Activated naive CD8-positive, alpha-beta T cell treated with anti-CD3 and anti-CD28 coated beads for 36 hours (primary cell): ENCODE measurements at regions not wholly inside any gene's neighbourhood (a gene's known extent, or its start where the extent isn't known, plus 50 kb on each side); places are given as distances from the start of the nearest gene placed in this dataset.

ENCODE experiments used
- DNase-seq: peaks from one replicate; pipeline ENCODE4 v3.0.0; 2021
- H3K27ac Mint-ChIP-seq: one replicate; pipeline ENCODE4 v1.8.0; 2022; ENCODE audit warnings: mild to moderate bottlenecking, moderate library complexity, mixed read lengths
- H3K27me3 Mint-ChIP-seq: one replicate; pipeline ENCODE4 v1.8.0; 2022; ENCODE audit warnings: mild to moderate bottlenecking, mixed read lengths
- H3K36me3 Mint-ChIP-seq: one replicate; pipeline ENCODE4 v1.8.0; 2021; ENCODE audit warnings: mild to moderate bottlenecking, mixed read lengths
- H3K4me1 Mint-ChIP-seq: one replicate; pipeline ENCODE4 v1.8.0; 2021; ENCODE audit warnings: mixed read lengths
- H3K4me3 Mint-ChIP-seq: one replicate; pipeline ENCODE4 v1.8.0; 2022; ENCODE audit warnings: mild to moderate bottlenecking, moderate library complexity, mixed read lengths
- H3K9me3 Mint-ChIP-seq: one replicate; pipeline ENCODE4 v1.8.0; 2022; ENCODE audit warnings: mixed read lengths

- Mint-ChIP-seq H3K27me3 (no peaks in the 10 kb centered on the region), H3K4me1 (no peaks in the 10 kb centered on the region), H3K36me3 (no peaks in the 10 kb centered on the region), H3K9me3 (no peaks in the 10 kb centered on the region), H3K27ac (no peak overlapping the region), H3K4me3 (no peak overlapping the region)
- no peak for DNase-seq
Observed at GRCh38 chr7:20839196-20839735, 52.6 kb upstream of the SP8 start.

GRCh38 chr7:20839987-20840386 is 53.3 kb upstream of the SP8 start:
- H3K9me3 Mint-ChIP-seq = no peaks in the 10 kb centered on the region
- no peak overlapping the region for H3K27ac Mint-ChIP-seq
- no peak overlapping the region for H3K4me3 Mint-ChIP-seq
- no peak for DNase-seq
- no peaks in the 10 kb centered on the region for H3K4me1 Mint-ChIP-seq
- no peaks in the 10 kb centered on the region for H3K36me3 Mint-ChIP-seq
- no peaks in the 10 kb centered on the region for H3K27me3 Mint-ChIP-seq

- Mint-ChIP-seq H3K27ac (no peak overlapping the region), H3K4me3 (no peak overlapping the region), H3K27me3 (peaks cover 4% of the 10 kb centered on the region), H3K9me3 (no peaks in the 10 kb centered on the region), H3K4me1 (no peaks in the 10 kb centered on the region), H3K36me3 (no peaks in the 10 kb centered on the region)
- no peak for DNase-seq
Observed at GRCh38 chr7:20846791-20847190, 60.1 kb upstream of the SP8 start.

- Mint-ChIP-seq H3K27me3 (no peaks in the 10 kb centered on the region), H3K4me3 (no peak overlapping the region), H3K4me1 (no peaks in the 10 kb centered on the region), H3K9me3 (no peaks in the 10 kb centered on the region), H3K36me3 (no peaks in the 10 kb centered on the region), H3K27ac (no peak overlapping the region)
- no peak for DNase-seq
Observed at GRCh38 chr7:20858951-20859350, 72.3 kb upstream of the SP8 start.

- H3K36me3 Mint-ChIP-seq = no peaks in the 10 kb centered on the region
- H3K27me3 Mint-ChIP-seq = no peaks in the 10 kb centered on the region
- no peak overlapping the region for H3K4me3 Mint-ChIP-seq
- H3K27ac Mint-ChIP-seq = no peak overlapping the region
- H3K4me1 Mint-ChIP-seq = no peaks in the 10 kb centered on the region
- no peak for DNase-seq
- no peaks in the 10 kb centered on the region for H3K9me3 Mint-ChIP-seq
Observed at GRCh38 chr7:20861468-20861867, 74.8 kb upstream of the SP8 start.

- DNase-seq = no peak
- no peak overlapping the region for H3K27ac Mint-ChIP-seq
- H3K4me1 Mint-ChIP-seq = no peaks in the 10 kb centered on the region
- H3K9me3 Mint-ChIP-seq = no peaks in the 10 kb centered on the region
- no peaks in the 10 kb centered on the region for H3K36me3 Mint-ChIP-seq
- H3K27me3 Mint-ChIP-seq = no peaks in the 10 kb centered on the region
- no peak overlapping the region for H3K4me3 Mint-ChIP-seq
Observed at GRCh38 chr7:20862554-20862953, 75.9 kb upstream of the SP8 start.

- no peak for DNase-seq
- Mint-ChIP-seq H3K27ac (no peak overlapping the region), H3K4me3 (no peak overlapping the region), H3K9me3 (no peaks in the 10 kb centered on the region), H3K27me3 (no peaks in the 10 kb centered on the region), H3K36me3 (no peaks in the 10 kb centered on the region), H3K4me1 (no peaks in the 10 kb centered on the region)
Observed at GRCh38 chr7:20864221-20864620, 77.5 kb upstream of the SP8 start.

GRCh38 chr7:20865684-20866083 is 79.0 kb upstream of the SP8 start:
- H3K4me1 Mint-ChIP-seq = no peaks in the 10 kb centered on the region
- no peak overlapping the region for H3K27ac Mint-ChIP-seq
- no peak for DNase-seq
- H3K9me3 Mint-ChIP-seq = no peaks in the 10 kb centered on the region
- no peaks in the 10 kb centered on the region for H3K27me3 Mint-ChIP-seq
- no peaks in the 10 kb centered on the region for H3K36me3 Mint-ChIP-seq
- no peak overlapping the region for H3K4me3 Mint-ChIP-seq

GRCh38 chr7:20870977-20871376 is 84.3 kb upstream of the SP8 start:
- H3K27ac Mint-ChIP-seq = no peak overlapping the region
- no peak overlapping the region for H3K4me3 Mint-ChIP-seq
- no peaks in the 10 kb centered on the region for H3K27me3 Mint-ChIP-seq
- no peaks in the 10 kb centered on the region for H3K9me3 Mint-ChIP-seq
- no peak for DNase-seq
- H3K36me3 Mint-ChIP-seq = no peaks in the 10 kb centered on the region
- H3K4me1 Mint-ChIP-seq = no peaks in the 10 kb centered on the region

- Mint-ChIP-seq H3K4me1 (no peaks in the 10 kb centered on the region), H3K9me3 (peaks cover 6% of the 10 kb centered on the region), H3K36me3 (no peaks in the 10 kb centered on the region), H3K27ac (no peak overlapping the region), H3K27me3 (peaks cover 4% of the 10 kb centered on the region), H3K4me3 (no peak overlapping the region)
- DNase-seq = no peak
Observed at GRCh38 chr7:20892776-20893175, 106.1 kb upstream of the SP8 start.

GRCh38 chr7:20894806-20895205 is 108.1 kb upstream of the SP8 start:
- Mint-ChIP-seq H3K27ac (no peak overlapping the region), H3K27me3 (peaks cover 4% of the 10 kb centered on the region), H3K36me3 (no peaks in the 10 kb centered on the region), H3K4me1 (no peaks in the 10 kb centered on the region), H3K4me3 (no peak overlapping the region), H3K9me3 (no peaks in the 10 kb centered on the region)
- DNase-seq = no peak

- H3K27ac Mint-ChIP-seq = no peak overlapping the region
- no peaks in the 10 kb centered on the region for H3K9me3 Mint-ChIP-seq
- no peaks in the 10 kb centered on the region for H3K4me1 Mint-ChIP-seq
- no peaks in the 10 kb centered on the region for H3K36me3 Mint-ChIP-seq
- no peak for DNase-seq
- H3K4me3 Mint-ChIP-seq = no peak overlapping the region
- peaks cover 4% of the 10 kb centered on the region for H3K27me3 Mint-ChIP-seq
Observed at GRCh38 chr7:20895563-20895962, 108.9 kb upstream of the SP8 start.

- no peak overlapping the region for H3K27ac Mint-ChIP-seq
- no peaks in the 10 kb centered on the region for H3K36me3 Mint-ChIP-seq
- H3K9me3 Mint-ChIP-seq = peaks cover 5% of the 10 kb centered on the region
Observed at GRCh38 chr7:20896996-20897395, 110.3 kb upstream of the SP8 start.

GRCh38 chr7:20906801-20907453 is 120.2 kb upstream of the SP8 start:
- H3K9me3 Mint-ChIP-seq = no peaks in the 10 kb centered on the region
- no peak for DNase-seq
- H3K36me3 Mint-ChIP-seq = no peaks in the 10 kb centered on the region
- no peaks in the 10 kb centered on the region for H3K4me1 Mint-ChIP-seq
- no peak overlapping the region for H3K27ac Mint-ChIP-seq
- no peaks in the 10 kb centered on the region for H3K27me3 Mint-ChIP-seq
- H3K4me3 Mint-ChIP-seq = no peak overlapping the region

More at GRCh38 chr7:20896996-20897395, 110.3 kb upstream of the SP8 start:
- no peaks in the 10 kb centered on the region for H3K4me1 Mint-ChIP-seq
- DNase-seq = no peak
- no peak overlapping the region for H3K4me3 Mint-ChIP-seq
- H3K27me3 Mint-ChIP-seq = peaks cover 4% of the 10 kb centered on the region

GRCh38 chr7:20911081-20911480 is 124.4 kb upstream of the SP8 start:
- Mint-ChIP-seq H3K36me3 (no peaks in the 10 kb centered on the region), H3K9me3 (no peaks in the 10 kb centered on the region), H3K4me1 (no peaks in the 10 kb centered on the region), H3K27ac (no peak overlapping the region), H3K27me3 (no peaks in the 10 kb centered on the region), H3K4me3 (no peak overlapping the region)
- no peak for DNase-seq

GRCh38 chr7:20913853-20914252 is 127.2 kb upstream of the SP8 start:
- Mint-ChIP-seq H3K9me3 (no peaks in the 10 kb centered on the region), H3K27ac (no peak overlapping the region), H3K4me3 (no peak overlapping the region), H3K27me3 (no peaks in the 10 kb centered on the region), H3K4me1 (no peaks in the 10 kb centered on the region), H3K36me3 (no peaks in the 10 kb centered on the region)
- DNase-seq = no peak
